Tibial nerve (tissue), 3 donors: ENCODE measurements at regions not wholly inside any gene's neighbourhood (a gene's known extent, or its start where the extent isn't known, plus 50 kb on each side); places are given as distances from the start of the nearest gene placed in this dataset.

ENCODE experiments used
- POLR2A ChIP-seq, 2 donors: fragments of 450-650 bp; IDR thresholded peaks; one replicate each; pipeline ENCODE4 v1.6.1; 2017; ENCODE audit warnings: antibody characterized with exemption in 2 of 2, mild to moderate bottlenecking in 2 of 2, moderate library complexity in 2 of 2
- TF ChIP-seq, protein P1 (sequence below), 5 experiments: fragments of 200-600 bp in 3 of 5; fragments of 450-650 bp in 2 of 5; sonication (generic) in 3 of 5; IDR thresholded peaks; one replicate each; pipeline ENCODE4 v1.5.1; 2016 to 2019; ENCODE audit warnings: antibody characterized with exemption in 5 of 5, mild to moderate bottlenecking in 3 of 5, moderate library complexity in 2 of 5

DNA sequence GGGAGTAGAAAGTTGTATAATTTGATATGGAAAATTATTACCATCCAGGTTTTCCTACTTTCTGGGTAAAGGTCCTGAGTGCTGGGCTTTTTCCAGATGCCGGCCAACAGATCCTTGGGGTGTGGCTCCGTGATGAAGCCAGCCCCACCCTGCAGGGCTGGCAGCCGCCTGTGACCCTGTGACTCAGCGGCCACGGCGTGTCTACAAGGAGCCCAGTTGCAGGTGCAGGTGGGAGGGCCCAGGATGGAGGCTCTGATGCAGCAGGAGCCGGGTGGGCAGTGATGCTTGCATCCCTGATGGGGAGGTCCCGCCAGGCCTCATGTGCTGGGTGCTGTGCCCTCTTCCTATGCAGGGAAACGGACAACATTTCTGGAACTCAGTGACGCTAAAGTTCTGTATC is 96.0 kb upstream of the ALKAL2 start:
- TF ChIP-seq, protein P1, sequence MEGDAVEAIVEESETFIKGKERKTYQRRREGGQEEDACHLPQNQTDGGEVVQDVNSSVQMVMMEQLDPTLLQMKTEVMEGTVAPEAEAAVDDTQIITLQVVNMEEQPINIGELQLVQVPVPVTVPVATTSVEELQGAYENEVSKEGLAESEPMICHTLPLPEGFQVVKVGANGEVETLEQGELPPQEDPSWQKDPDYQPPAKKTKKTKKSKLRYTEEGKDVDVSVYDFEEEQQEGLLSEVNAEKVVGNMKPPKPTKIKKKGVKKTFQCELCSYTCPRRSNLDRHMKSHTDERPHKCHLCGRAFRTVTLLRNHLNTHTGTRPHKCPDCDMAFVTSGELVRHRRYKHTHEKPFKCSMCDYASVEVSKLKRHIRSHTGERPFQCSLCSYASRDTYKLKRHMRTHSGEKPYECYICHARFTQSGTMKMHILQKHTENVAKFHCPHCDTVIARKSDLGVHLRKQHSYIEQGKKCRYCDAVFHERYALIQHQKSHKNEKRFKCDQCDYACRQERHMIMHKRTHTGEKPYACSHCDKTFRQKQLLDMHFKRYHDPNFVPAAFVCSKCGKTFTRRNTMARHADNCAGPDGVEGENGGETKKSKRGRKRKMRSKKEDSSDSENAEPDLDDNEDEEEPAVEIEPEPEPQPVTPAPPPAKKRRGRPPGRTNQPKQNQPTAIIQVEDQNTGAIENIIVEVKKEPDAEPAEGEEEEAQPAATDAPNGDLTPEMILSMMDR (IDR thresholded peaks at IDR 0.05): no peak
- no peak for TF ChIP-seq POLR2A (IDR thresholded peaks at IDR 0.05)
